NCI-H2227 (cell line): ENCODE measurements at regions not wholly inside any gene's neighbourhood (a gene's known extent, or its start where the extent isn't known, plus 50 kb on each side); places are given as distances from the start of the nearest gene placed in this dataset.
"Not testable (repeated sequence)": the region's sequence is repeated elsewhere in the genome, so short reads cannot be mapped to it uniquely, and the experiment has no call there.

Experiments used
- DNase-seq: peaks from one replicate; lab custom pipeline; 2025; ENCODE audit not compliant: unreplicated experiment; lab: John Stamatoyannopoulos, UW

DNA sequence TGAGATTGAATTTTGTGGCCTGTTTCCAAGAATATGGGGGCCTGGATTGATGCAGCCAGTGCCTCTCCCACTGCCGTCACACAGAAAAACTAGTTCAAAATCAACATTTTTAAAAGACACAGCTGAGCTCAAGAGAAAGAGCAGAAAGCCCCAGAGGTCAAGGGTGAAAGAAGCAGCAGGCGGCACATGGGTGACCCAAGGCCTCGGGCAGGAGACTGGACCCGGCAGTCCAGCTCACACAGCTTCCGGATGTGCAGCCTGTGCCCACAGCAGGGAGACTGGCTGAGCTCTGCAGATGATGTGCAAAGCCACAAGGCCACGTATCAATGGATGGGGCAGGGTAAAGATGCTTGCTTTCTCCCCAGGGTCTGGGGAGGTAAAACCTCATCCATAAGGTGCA is 50.4 kb upstream of the RNF32 start:
- DNase-seq = no peak

DNA sequence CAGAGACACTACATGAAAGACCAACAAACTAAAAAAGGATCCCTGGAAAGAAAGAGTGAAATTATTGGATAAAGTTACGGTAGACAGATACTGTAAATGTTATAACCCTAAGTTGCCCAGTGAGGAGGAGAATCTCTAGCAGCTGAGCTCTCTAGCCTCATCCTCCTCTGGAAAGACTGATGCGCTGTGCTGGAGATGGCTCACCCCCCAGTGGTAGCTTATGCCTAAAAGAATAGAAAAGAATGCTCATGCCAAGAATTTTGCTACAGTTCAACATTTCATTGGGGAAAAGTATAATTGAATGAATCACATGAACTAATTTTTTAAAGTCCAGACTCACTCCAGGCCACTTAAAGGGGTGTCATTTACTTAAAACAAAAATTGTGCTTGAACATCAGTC is 50.8 kb upstream of the RNF32 start:
- no peak for DNase-seq

- no peak for DNase-seq
Measured at GRCh38 chr7:156585926-156586325, 54.6 kb upstream of the RNF32 start.

DNA sequence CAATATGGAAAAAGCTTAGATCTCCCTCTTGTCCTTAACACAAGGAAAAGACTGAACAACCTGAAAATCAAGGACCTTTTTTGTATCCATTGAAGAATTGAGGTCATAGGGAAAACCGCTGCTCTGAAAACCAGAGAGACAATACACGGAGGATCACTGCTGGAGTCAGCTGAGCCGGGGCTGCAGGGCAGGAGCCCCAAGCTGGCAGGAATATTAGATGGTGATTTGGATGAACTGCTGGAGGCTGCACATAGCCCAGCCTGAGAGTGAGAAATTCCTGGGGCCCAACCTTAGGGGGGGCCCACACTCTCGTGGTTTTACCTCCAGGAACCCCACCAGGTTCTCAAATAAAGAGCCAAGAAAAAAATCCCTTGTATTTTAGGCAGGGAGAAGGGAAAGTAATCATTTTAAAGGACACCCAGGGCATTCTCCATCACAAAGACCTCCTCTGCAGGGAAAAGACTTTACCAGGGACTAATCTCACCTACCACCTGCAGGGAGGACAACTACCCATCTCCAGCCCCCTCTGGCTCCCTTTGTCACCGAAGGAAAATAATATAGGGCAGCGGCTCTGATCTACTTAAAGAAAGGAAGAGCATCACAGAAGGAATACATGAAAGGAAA is 55.4 kb upstream of the RNF32 start:
- no peak for DNase-seq

- DNase-seq = no peak
Measured at GRCh38 chr7:156582591-156583123, 57.9 kb upstream of the RNF32 start.

GRCh38 chr7:156580036-156580435 is 60.5 kb upstream of the RNF32 start:
- DNase-seq = no peak

DNA sequence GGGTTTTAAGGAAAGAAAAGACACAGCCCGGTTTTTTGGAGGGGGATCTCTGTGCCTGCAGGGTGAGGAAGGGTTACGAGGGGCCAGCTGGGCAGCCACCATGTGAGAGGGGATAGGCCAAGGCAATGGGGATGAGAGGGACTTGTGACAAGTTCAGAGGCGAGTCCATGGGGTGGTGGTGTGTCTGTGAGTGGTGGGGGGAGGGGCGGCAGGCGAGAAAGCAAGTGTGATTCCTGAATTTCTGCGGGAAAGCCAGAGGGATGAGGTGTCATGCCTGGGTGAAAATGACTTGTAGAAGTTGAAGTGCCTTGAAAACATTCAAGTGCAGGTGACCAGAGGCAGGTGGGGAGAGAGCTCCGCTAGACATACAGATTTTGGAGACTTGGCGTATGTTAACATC is 61.0 kb upstream of the RNF32 start:
- DNase-seq = no peak

DNA sequence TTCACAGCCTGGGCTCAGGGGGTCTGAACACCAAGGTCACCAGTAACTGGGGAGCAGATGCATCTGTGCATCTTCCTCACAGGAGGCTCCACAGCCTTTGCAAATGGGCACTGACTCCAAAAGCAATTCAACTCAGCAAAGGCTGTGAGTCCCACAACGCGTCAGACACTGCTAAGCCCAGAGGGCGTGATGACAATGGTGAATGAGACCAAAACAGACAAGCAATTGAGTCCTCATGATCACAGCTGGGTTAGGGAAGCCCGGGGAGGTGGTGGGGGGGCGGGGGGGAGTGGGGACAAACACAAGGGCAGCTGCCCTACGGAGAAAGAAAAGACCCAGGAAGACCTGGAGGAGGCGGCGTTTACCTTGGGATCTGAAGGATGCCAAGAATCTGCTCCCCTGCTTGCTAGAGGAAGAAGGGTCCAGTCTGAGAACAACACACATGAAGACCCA is 61.6 kb upstream of the RNF32 start:
- no peak for DNase-seq

- no peak for DNase-seq
Measured at GRCh38 chr7:156578578-156578940, 62.0 kb upstream of the RNF32 start.

DNA sequence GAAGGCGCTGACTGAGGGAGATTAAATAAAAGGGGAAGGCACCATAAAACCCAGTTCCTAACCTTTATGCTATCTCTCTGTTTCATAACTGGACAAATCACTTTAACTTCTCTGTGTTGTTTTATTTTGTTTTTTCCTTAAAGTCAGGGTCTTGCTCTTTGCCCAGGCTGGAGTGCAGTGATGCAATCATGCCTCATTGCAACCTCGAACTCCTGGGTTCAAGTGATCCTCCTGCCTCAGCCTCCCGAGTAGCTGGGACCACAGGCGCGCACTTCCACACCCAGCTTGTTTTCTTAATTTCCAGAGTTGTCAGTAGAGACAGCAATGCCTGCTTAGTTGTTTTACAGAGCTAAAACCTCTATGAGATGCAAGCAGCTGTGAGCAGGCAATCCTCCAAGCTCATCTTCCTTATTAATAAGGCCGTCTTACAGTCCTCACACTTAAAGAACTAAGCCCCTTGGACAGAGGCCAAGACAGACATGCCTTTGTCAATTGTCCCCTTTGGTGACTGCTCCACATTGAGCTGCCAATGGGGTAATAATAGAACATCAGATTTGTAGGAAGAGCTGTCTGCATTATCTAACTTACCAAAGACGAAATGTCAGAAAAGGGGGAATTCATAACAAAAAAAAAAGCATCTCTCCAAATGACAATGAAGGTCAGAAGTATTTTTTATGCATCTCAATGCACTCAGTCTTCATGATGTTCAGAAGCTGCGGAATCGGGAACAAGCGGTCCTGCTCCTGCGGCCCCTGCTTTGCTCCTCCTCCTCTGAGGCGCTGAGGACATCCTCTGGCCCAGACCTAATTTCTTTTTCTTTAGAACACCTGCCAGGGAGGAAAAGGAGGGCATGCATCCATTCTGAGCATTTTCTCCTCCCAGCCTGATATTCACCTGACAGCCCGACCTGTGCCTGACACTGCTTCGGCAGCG is 62.7 kb upstream of the RNF32 start:
- DNase-seq = no peak

GRCh38 chr7:156576216-156577058 is 64.1 kb upstream of the RNF32 start:
- DNase-seq = no peak

DNA sequence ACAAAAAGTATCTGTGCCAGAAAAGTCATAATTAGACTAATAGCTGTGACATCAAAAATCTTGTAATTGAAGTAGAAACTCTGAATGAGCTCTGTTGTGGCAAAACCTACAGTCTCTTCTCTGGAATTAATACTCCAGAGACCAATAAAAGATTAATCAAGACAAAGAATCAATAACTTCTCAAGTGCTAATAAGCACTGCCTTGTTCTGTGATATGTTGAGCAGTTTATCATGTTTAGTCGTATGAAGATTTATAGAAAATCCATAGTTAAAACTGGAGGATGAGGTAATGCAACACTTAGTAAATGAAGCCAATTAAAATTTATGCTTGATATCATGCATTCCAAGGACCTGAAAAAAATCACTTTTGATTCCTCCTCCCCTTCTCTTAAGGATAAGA is 72.3 kb upstream of the RNF32 start:
- no peak for DNase-seq

GRCh38 chr7:156566812-156567549 is 73.6 kb upstream of the RNF32 start:
- no peak for DNase-seq

DNA sequence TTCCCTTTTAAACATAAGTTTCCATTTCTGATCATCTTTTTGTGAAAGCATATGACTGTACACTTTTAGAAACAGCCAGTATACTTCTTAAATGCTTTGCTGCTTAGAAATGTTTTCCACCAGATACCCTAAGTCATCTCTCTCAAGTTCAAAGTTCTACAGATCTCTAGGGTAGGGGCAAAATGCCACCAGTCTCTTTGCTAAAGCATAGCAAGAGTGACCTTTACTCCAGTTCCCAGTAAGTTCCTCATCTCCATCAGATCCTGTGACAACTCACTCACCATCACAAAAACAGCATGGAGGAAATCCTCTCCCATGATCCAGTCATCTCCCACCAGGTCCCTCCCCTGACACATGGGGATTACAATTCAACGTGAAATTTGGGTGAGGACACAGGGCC is 75.6 kb upstream of the RNF32 start:
- not testable (repeated sequence) for DNase-seq

- no peak for DNase-seq
Measured at GRCh38 chr7:156560696-156561095, 79.9 kb upstream of the RNF32 start.

DNA sequence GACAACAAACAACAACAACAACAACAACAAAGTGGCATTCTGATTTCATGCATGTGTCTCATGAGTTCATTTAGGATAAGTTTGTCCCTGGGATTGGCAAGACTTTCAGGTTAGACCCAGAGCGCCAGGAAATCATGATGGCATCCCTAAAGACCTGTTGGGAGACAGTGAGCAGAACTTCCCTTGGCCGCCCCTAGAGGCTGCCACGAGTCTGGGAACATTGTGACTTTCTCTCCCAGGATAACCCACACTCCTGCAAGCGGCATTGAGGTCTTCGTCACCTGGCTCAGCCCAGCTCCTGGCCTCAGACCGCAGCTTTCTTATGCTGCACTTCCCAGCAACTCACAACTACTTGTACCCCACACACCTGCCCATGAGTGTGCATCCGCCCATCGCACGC is 80.5 kb upstream of the RNF32 start:
- no peak for DNase-seq

GRCh38 chr7:156559001-156559400 is 81.6 kb upstream of the RNF32 start:
- DNase-seq = no peak

GRCh38 chr7:156558198-156558597 is 82.4 kb upstream of the RNF32 start:
- no peak for DNase-seq

DNA sequence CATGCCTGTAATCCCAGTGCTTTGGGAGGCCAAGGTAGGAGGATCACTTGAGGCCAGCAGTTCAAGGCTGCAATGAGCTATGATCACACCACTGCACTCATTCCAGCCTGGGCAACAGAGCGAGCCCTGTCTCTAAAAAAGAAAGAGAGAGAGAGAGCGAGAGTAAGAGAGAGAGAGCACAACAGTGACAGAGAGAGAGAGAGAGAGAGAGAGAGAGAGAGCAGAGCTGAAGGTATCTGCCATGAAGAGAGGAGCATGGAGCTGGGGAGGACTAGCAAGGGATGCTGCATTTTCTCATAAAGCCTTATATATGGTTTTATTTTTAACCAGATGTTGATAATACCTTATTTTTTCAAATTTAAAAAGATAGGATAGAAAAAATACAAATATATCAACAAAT is 84.5 kb upstream of the RNF32 start:
- no peak for DNase-seq

DNA sequence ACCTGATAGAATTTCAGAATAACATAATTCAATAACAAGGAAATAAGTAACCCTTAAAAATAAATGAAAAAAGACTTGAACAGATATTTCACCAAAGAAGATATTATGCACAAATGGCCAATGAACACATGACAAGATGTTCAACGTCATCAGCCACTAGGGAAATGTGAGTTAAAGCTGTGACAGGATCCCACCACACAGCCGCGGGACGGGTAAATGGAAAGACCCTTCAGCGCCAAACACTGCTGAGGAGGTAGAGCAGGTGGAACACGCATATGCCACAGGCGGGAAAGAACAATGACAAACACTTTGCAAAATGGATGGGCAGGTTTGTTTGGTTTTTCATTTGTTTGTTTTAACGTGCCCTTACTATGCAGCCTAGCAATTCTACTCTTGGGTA is 86.1 kb upstream of the RNF32 start:
- no peak for DNase-seq

DNA sequence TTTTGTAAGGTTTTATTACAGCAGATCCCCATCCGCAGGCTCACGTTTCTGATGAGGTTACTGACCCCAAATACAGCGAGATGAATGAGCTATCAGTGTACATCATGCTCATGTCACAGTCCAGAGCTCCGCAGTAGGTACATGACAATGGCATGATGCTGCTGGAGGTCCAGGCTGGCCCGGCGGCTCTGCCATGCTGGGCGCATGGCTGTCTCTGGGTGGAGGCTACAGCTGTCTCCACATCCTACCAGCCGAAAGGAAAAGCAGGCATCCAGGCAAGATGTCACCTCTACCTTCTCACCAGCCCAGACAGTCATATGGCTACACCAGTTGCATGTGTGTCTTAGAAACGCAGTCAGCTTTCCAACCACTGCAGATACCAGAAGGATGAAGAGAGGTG is 90.9 kb upstream of the RNF32 start:
- no peak for DNase-seq
